BE2C (cell line): ENCODE measurements at regions not wholly inside any gene's neighbourhood (a gene's known extent, or its start where the extent isn't known, plus 50 kb on each side); places are given as distances from the start of the nearest gene placed in this dataset.

Source experiments
- DNase-seq: peaks from one replicate; pipeline ENCODE4 v3.0.0-alpha.2; 2020
- H3K27me3 ChIP-seq: fragments of 250-450 bp; sonication (Bioruptor Pico); 2 replicates; pipeline ENCODE4 v1.5.1; 2020; ENCODE audit warnings: mild to moderate bottlenecking
- H3K36me3 ChIP-seq: fragments of 250-450 bp; sonication (Bioruptor Pico); 2 replicates; pipeline ENCODE4 v1.5.1; 2020; ENCODE audit warnings: mild to moderate bottlenecking
- H3K4me1 ChIP-seq: fragments of 250-450 bp; sonication (Bioruptor Pico); 2 replicates; pipeline ENCODE4 v1.5.1; 2020
- H3K4me3 ChIP-seq: 2 replicates; pipeline ENCODE4 v1.5.1; 2011; ENCODE audit warnings: low read depth, low read length
- H3K9me3 ChIP-seq: fragments of 250-450 bp; sonication (Bioruptor Pico); 2 replicates; pipeline ENCODE4 v1.5.1; 2020
- TF ChIP-seq, protein P1 (sequence below): IDR thresholded peaks from 2 replicates; pipeline ENCODE4 v1.5.1; 2012; ENCODE audit warnings: mild to moderate bottlenecking, low read depth, low read length

DNA sequence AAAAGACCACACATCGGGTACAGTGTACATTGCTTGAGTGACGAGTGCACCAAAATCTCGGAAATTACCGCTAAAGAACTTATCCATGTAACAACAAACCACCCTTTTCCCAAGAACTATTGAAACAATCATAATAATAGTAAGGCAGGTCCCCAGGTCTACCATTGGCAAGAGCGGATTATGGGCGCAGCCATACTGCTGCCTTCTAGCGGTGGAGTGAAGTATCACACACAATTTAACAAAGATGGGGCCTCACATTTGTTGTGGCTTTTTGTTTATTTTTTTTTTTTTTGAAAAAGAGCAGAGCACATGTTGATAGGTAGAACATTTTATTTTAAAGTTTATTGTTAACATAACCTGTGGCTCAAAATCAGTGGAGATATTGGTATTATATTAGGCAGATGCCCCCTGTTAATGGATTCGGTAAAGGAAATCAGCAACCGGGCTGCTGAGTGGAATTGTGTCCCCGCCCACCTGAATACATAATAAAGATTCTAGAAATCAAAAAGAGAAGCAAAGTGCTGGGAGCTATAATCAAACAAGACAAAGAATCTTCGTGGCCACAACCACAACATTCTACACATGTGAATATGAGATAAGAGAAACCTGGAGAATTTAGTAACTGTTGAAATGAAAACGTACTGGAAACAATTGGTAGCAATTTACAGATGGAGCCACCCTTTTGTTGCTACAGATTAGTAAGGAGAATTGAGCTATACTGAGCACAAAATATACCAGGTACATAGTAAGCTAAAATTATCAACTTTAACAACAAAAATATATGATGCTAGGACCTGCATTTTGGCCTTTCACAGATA is 94.2 kb upstream of the EXOC2 start:
- no peaks in the 10 kb centered on the region for H3K4me1 ChIP-seq
- H3K9me3 ChIP-seq, result no peaks in the 10 kb centered on the region; the same call in 1 of the 2 replicates
- DNase-seq, result peak; percentile 32
- peaks cover 28% of the 10 kb centered on the region for H3K27me3 ChIP-seq
- TF ChIP-seq, protein P1, sequence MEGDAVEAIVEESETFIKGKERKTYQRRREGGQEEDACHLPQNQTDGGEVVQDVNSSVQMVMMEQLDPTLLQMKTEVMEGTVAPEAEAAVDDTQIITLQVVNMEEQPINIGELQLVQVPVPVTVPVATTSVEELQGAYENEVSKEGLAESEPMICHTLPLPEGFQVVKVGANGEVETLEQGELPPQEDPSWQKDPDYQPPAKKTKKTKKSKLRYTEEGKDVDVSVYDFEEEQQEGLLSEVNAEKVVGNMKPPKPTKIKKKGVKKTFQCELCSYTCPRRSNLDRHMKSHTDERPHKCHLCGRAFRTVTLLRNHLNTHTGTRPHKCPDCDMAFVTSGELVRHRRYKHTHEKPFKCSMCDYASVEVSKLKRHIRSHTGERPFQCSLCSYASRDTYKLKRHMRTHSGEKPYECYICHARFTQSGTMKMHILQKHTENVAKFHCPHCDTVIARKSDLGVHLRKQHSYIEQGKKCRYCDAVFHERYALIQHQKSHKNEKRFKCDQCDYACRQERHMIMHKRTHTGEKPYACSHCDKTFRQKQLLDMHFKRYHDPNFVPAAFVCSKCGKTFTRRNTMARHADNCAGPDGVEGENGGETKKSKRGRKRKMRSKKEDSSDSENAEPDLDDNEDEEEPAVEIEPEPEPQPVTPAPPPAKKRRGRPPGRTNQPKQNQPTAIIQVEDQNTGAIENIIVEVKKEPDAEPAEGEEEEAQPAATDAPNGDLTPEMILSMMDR, result peak; percentile 88
- H3K36me3 ChIP-seq, result no peaks in the 10 kb centered on the region
- no peak overlapping the region for H3K4me3 ChIP-seq

- TF ChIP-seq, protein P1, result no peak
- Histone ChIP-seq H3K4me1 (no peaks in the 10 kb centered on the region), H3K9me3 (no peaks in the 10 kb centered on the region), H3K36me3 (no peaks in the 10 kb centered on the region), H3K27me3 (peaks cover 46% of the 10 kb centered on the region), H3K4me3 (no peak overlapping the region)
- DNase-seq, result no peak
Measured at GRCh38 chr6:783966-784735, 91.2 kb upstream of the EXOC2 start.

DNA sequence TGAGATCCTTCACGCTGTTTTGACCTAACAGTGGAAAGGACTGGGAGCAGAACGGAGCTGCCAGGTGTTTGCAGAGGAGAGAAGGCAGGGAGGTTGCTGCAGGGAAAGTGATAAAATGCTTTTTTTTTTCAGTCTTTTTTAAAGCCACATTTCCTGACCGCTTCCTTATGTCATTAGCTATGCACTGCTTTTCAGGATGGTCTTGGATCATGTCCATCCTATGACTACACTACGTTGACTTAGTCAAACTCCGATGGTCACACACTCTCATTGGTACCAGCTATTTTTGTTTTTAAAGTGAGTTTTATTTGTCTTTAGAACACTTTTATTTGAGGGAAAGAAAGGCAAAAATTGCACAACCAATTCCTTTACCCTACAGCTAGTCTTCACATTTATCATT is 89.2 kb upstream of the EXOC2 start:
- no peaks in the 10 kb centered on the region for H3K4me1 ChIP-seq
- TF ChIP-seq, protein P1, result no peak
- H3K27me3 ChIP-seq, result peaks cover 66% of the 10 kb centered on the region
- H3K9me3 ChIP-seq, result no peaks in the 10 kb centered on the region
- H3K4me3 ChIP-seq, result no peak overlapping the region
- no peaks in the 10 kb centered on the region for H3K36me3 ChIP-seq
- no peak for DNase-seq

DNA sequence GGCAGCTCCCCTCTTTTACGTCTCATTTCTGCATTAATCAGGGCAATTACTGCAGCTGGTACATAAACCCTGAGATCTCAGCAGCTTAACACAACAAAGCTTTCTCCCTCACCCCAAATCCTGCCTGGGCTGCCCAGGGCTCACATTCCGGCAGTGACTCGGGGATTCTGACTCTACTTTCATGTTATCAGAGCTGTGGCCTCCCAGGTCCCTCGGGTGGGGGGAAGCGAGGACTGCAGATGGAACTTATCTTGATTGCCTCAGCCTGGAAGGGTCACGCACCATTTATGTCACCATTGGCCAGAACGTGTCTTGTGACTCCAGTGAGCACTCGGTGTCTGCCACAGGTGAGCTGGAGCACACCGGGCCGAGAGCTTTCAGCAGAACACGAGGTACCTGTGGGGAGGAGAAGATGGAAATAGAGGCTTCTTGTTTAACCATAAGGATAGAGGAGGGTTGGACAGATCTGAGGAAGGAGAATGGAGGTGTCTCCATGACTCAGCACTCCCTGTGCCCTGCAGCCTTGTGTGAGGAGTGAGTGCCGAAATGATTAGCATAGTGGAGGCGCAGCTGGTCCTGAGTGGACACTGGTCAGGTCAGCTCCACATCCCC is 88.5 kb upstream of the EXOC2 start:
- no peaks in the 10 kb centered on the region for H3K36me3 ChIP-seq
- DNase-seq, result no peak
- TF ChIP-seq, protein P1, result no peak
- H3K4me3 ChIP-seq, result no peak overlapping the region
- H3K9me3 ChIP-seq, result no peaks in the 10 kb centered on the region
- peaks cover 73% of the 10 kb centered on the region for H3K27me3 ChIP-seq
- H3K4me1 ChIP-seq, result no peaks in the 10 kb centered on the region

DNA sequence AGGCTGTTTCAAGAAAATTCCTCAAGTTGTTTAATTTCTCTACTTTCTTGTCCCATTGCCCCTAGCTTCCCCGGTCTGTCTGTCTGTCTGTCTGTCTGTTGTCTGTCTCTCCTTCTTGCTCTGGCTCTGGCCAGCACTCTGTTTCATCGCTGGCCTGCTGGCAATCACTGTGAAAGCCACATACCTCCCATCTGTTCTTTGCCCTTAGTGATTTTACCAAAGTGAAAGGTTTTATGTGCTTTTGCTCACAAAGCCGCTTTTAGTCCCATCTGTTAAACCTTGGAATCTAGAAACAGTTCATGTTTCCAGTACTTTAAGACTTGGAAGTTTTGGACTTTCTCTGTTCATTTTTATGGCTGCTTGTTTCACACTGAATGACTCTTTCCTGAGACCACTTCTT is 87.8 kb upstream of the EXOC2 start:
- Histone ChIP-seq H3K27me3 (peaks cover 79% of the 10 kb centered on the region), H3K36me3 (no peaks in the 10 kb centered on the region), H3K4me3 (no peak overlapping the region), H3K9me3 (no peaks in the 10 kb centered on the region), H3K4me1 (no peaks in the 10 kb centered on the region)
- DNase-seq, result no peak
- TF ChIP-seq, protein P1, result no peak

DNA sequence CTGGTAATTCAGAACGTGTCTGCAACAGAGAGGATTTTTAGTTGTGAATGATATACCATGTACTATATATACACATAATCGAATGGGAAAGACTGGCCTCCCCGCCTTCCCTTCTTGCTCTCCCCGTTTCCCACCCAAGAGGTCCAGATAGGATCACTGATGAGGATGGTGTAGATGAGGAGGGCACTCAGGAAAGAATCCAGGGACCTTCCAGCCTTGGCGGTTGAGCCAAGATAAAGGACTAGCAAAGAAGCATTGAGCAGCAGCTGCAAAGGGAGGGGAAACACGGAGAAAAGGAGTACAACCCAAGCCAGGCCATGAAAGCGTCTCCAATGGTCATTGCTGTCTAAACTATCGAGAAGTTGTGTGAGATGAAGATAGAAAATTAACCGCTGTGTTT is 84.0 kb upstream of the EXOC2 start:
- H3K4me3 ChIP-seq, result no peak overlapping the region
- DNase-seq, result no peak
- TF ChIP-seq, protein P1, result no peak
- H3K4me1 ChIP-seq, result no peaks in the 10 kb centered on the region
- peaks cover 64% of the 10 kb centered on the region for H3K27me3 ChIP-seq
- no peaks in the 10 kb centered on the region for H3K9me3 ChIP-seq
- no peaks in the 10 kb centered on the region for H3K36me3 ChIP-seq
